IPS-15b (cell line): ENCODE measurements at regions not wholly inside any gene's neighbourhood (a gene's known extent, or its start where the extent isn't known, plus 50 kb on each side); places are given as distances from the start of the nearest gene placed in this dataset.

Experiments
- H3K27me3 ChIP-seq: one replicate; pipeline ENCODE4 v1.6.1; 2013; ENCODE audit warnings: low read length; ENCODE audit not compliant: control insufficient read depth, insufficient read depth
- H3K36me3 ChIP-seq: one replicate; pipeline ENCODE4 v1.6.1; 2013; ENCODE audit warnings: low read length; ENCODE audit not compliant: control insufficient read depth, insufficient read depth
- H3K4me1 ChIP-seq: one replicate; pipeline ENCODE4 v1.6.1; 2013; ENCODE audit warnings: mild to moderate bottlenecking, low read length; ENCODE audit not compliant: control insufficient read depth, insufficient read depth
- H3K4me3 ChIP-seq: one replicate; pipeline ENCODE4 v1.5.1; 2013; ENCODE audit warnings: low read depth, low read length
- H3K9ac ChIP-seq: one replicate; pipeline ENCODE4 v1.6.1; 2013; ENCODE audit warnings: low read depth, mild to moderate bottlenecking, low read length
- H3K9me3 ChIP-seq: one replicate; pipeline ENCODE4 v1.6.1; 2013; ENCODE audit warnings: mild to moderate bottlenecking, low read length; ENCODE audit not compliant: control insufficient read depth, insufficient read depth

- no peaks in the 10 kb centered on the region for H3K9me3 ChIP-seq
- H3K27me3 ChIP-seq, result no peaks in the 10 kb centered on the region
- no peaks in the 10 kb centered on the region for H3K36me3 ChIP-seq
- H3K4me3 ChIP-seq, result no peak overlapping the region
- H3K4me1 ChIP-seq, result no peaks in the 10 kb centered on the region
- H3K9ac ChIP-seq, result no peak overlapping the region
These were observed 106.9 kb upstream of the F3 start for GRCh38 chr1:94648225-94649007.

GRCh38 chr1:94646786-94647555 lies 105.4 kb upstream of the F3 start:
- Histone ChIP-seq H3K27me3 (no peaks in the 10 kb centered on the region), H3K9me3 (no peaks in the 10 kb centered on the region), H3K4me1 (no peaks in the 10 kb centered on the region), H3K4me3 (no peak overlapping the region), H3K9ac (no peak overlapping the region), H3K36me3 (no peaks in the 10 kb centered on the region)

- Histone ChIP-seq H3K9ac (no peak overlapping the region), H3K36me3 (no peaks in the 10 kb centered on the region), H3K4me1 (no peaks in the 10 kb centered on the region), H3K9me3 (no peaks in the 10 kb centered on the region), H3K4me3 (no peak overlapping the region), H3K27me3 (no peaks in the 10 kb centered on the region)
These were observed 104.6 kb upstream of the F3 start for GRCh38 chr1:94646141-94646643.

GRCh38 chr1:94644352-94644751 lies 102.8 kb upstream of the F3 start:
- Histone ChIP-seq H3K36me3 (no peaks in the 10 kb centered on the region), H3K4me1 (no peaks in the 10 kb centered on the region), H3K4me3 (no peak overlapping the region), H3K9me3 (no peaks in the 10 kb centered on the region), H3K27me3 (no peaks in the 10 kb centered on the region), H3K9ac (no peak overlapping the region)

GRCh38 chr1:94643819-94644218 lies 102.3 kb upstream of the F3 start:
- H3K36me3 ChIP-seq, result no peaks in the 10 kb centered on the region
- no peaks in the 10 kb centered on the region for H3K9me3 ChIP-seq

GRCh38 chr1:94642617-94643321 lies 101.2 kb upstream of the F3 start:
- no peak overlapping the region for H3K4me3 ChIP-seq
- H3K36me3 ChIP-seq, result no peaks in the 10 kb centered on the region
- H3K4me1 ChIP-seq, result no peaks in the 10 kb centered on the region
- no peaks in the 10 kb centered on the region for H3K27me3 ChIP-seq
- H3K9ac ChIP-seq, result no peak overlapping the region
- no peaks in the 10 kb centered on the region for H3K9me3 ChIP-seq

More at GRCh38 chr1:94643819-94644218, 102.3 kb upstream of the F3 start:
- no peaks in the 10 kb centered on the region for H3K4me1 ChIP-seq
- no peak overlapping the region for H3K9ac ChIP-seq
- H3K4me3 ChIP-seq, result no peak overlapping the region
- no peaks in the 10 kb centered on the region for H3K27me3 ChIP-seq

GRCh38 chr1:94641990-94642389 lies 100.4 kb upstream of the F3 start:
- Histone ChIP-seq H3K9me3 (no peaks in the 10 kb centered on the region), H3K36me3 (no peaks in the 10 kb centered on the region), H3K9ac (no peak overlapping the region), H3K4me3 (no peak overlapping the region), H3K4me1 (peaks cover 4% of the 10 kb centered on the region), H3K27me3 (no peaks in the 10 kb centered on the region)

GRCh38 chr1:94640125-94640524 lies 98.6 kb upstream of the F3 start:
- no peaks in the 10 kb centered on the region for H3K9me3 ChIP-seq
- H3K36me3 ChIP-seq, result no peaks in the 10 kb centered on the region
- H3K4me3 ChIP-seq, result no peak overlapping the region
- H3K27me3 ChIP-seq, result no peaks in the 10 kb centered on the region
- H3K9ac ChIP-seq, result no peak overlapping the region
- peaks cover 17% of the 10 kb centered on the region for H3K4me1 ChIP-seq

- Histone ChIP-seq H3K9ac (no peak overlapping the region), H3K4me1 (peaks cover 21% of the 10 kb centered on the region), H3K36me3 (no peaks in the 10 kb centered on the region), H3K9me3 (no peaks in the 10 kb centered on the region), H3K27me3 (no peaks in the 10 kb centered on the region), H3K4me3 (no peak overlapping the region)
These were observed 95.6 kb upstream of the F3 start for GRCh38 chr1:94637121-94637520.

GRCh38 chr1:94636624-94637023 lies 95.1 kb upstream of the F3 start:
- no peaks in the 10 kb centered on the region for H3K36me3 ChIP-seq
- no peaks in the 10 kb centered on the region for H3K9me3 ChIP-seq
- H3K4me1 ChIP-seq, result peaks cover 21% of the 10 kb centered on the region
- H3K4me3 ChIP-seq, result no peak overlapping the region
- no peaks in the 10 kb centered on the region for H3K27me3 ChIP-seq
- no peak overlapping the region for H3K9ac ChIP-seq

- no peaks in the 10 kb centered on the region for H3K27me3 ChIP-seq
- no peaks in the 10 kb centered on the region for H3K36me3 ChIP-seq
- no peak overlapping the region for H3K4me3 ChIP-seq
- no peak overlapping the region for H3K9ac ChIP-seq
- H3K9me3 ChIP-seq, result no peaks in the 10 kb centered on the region
- H3K4me1 ChIP-seq, result peaks cover 21% of the 10 kb centered on the region
These were observed 94.5 kb upstream of the F3 start for GRCh38 chr1:94636100-94636499.
